CD14-positive monocyte (primary cell): ENCODE measurements at regions not wholly inside any gene's neighbourhood (a gene's known extent, or its start where the extent isn't known, plus 50 kb on each side); places are given as distances from the start of the nearest gene placed in this dataset.
"Not testable (repeated sequence)": the region's sequence is repeated elsewhere in the genome, so short reads cannot be mapped to it uniquely, and the experiment has no call there.

Source experiments
- DNase-seq, 3 donors: peaks; one replicate each; pipeline ENCODE4 v3.0.0-alpha.2; 2011 to 2022
- H2AFZ ChIP-seq: 2 replicates; pipeline ENCODE4 v1.6.0; 2012; ENCODE audit warnings: mild to moderate bottlenecking, low read depth, low read length, inconsistent platforms; ENCODE audit not compliant: insufficient read depth, poor library complexity, severe bottlenecking
- H3K27ac ChIP-seq, 2 donors: 1 replicate in 1 of 2; 2 replicates in 1 of 2; pipeline ENCODE4 v1.5.1; 2012 to 2013; ENCODE audit warnings: low read length in 2 of 2, control low read depth in 1 of 2, inconsistent platforms in 1 of 2, low read depth in 1 of 2, mild to moderate bottlenecking in 1 of 2
- H3K27me3 ChIP-seq, 2 donors: one replicate each; pipeline versions ENCODE4 v1.6.0 to v1.6.1; 2011 to 2013; ENCODE audit warnings: low read length in 2 of 2; ENCODE audit not compliant: control insufficient read depth in 2 of 2, insufficient read depth in 2 of 2
- H3K36me3 ChIP-seq, 2 donors: replicated peaks in 1 of 2; 1 replicate in 1 of 2; 2 replicates in 1 of 2; pipeline versions ENCODE4 v1.5.1 to v1.6.1; 2012 to 2013; ENCODE audit warnings: low read length in 2 of 2, control low read depth in 1 of 2, inconsistent platforms in 1 of 2, mild to moderate bottlenecking in 1 of 2; ENCODE audit not compliant: insufficient read depth in 2 of 2, control insufficient read depth in 1 of 2
- H3K4me1 ChIP-seq, 2 donors: 1 replicate in 1 of 2; 2 replicates in 1 of 2; pipeline versions ENCODE4 v1.5.1 to v1.6.1; 2012 to 2013; ENCODE audit warnings: low read length in 2 of 2, control low read depth in 1 of 2, inconsistent platforms in 1 of 2, mild to moderate bottlenecking in 1 of 2, moderate library complexity in 1 of 2; ENCODE audit not compliant: insufficient read depth in 2 of 2, control insufficient read depth in 1 of 2
- H3K4me2 ChIP-seq: replicated peaks from 2 replicates; pipeline ENCODE3; 2012; ENCODE audit warnings: low read length, moderate library complexity, mild to moderate bottlenecking; ENCODE audit not compliant: poor library complexity, severe bottlenecking; ENCODE audit errors: extremely low read depth
- H3K4me3 ChIP-seq, 3 experiments: fragments of 200-600 bp in 1 of 3; sonication (generic) in 1 of 3; replicated peaks in 1 of 3; 1 replicate in 2 of 3; 2 replicates in 1 of 3; pipeline ENCODE4 v1.5.1; 2011 to 2013; ENCODE audit warnings: low read length in 3 of 3, mild to moderate bottlenecking in 3 of 3, control low read depth in 2 of 3, low read depth in 2 of 3, inconsistent platforms in 1 of 3, moderate library complexity in 1 of 3
- H3K79me2 ChIP-seq: 2 replicates; pipeline ENCODE4 v1.6.0; 2012; ENCODE audit warnings: mild to moderate bottlenecking, control low read depth, inconsistent platforms, low read length, moderate library complexity; ENCODE audit not compliant: insufficient read depth
- H3K9ac ChIP-seq: 2 replicates; pipeline ENCODE4 v1.6.0; 2017; ENCODE audit warnings: low read length, mild to moderate bottlenecking; ENCODE audit not compliant: insufficient read depth, poor library complexity, severe bottlenecking
- H3K9me3 ChIP-seq, 2 donors: replicated peaks in 1 of 2; 1 replicate in 1 of 2; 2 replicates in 1 of 2; pipeline versions ENCODE4 v1.5.1 to v1.6.1; 2012 to 2013; ENCODE audit warnings: low read length in 2 of 2, control low read depth in 1 of 2; ENCODE audit not compliant: control insufficient read depth in 1 of 2, insufficient read depth in 1 of 2
- H4K20me1 ChIP-seq: 2 replicates; pipeline ENCODE4 v1.6.0; 2012; ENCODE audit warnings: mild to moderate bottlenecking, low read length, control low read depth, moderate library complexity; ENCODE audit not compliant: insufficient read depth
- H3K27ac Mint-ChIP-seq, 7 donors: one replicate each; pipeline ENCODE4 v1.8.0; 2020; ENCODE audit warnings: mild to moderate bottlenecking in 7 of 7, mixed read lengths in 7 of 7, moderate library complexity in 6 of 7, inconsistent platforms in 2 of 7
- H3K27me3 Mint-ChIP-seq, 3 donors: one replicate each; pipeline ENCODE4 v1.8.0; 2021 to 2022; ENCODE audit warnings: low read depth in 3 of 3, mild to moderate bottlenecking in 3 of 3, mixed read lengths in 3 of 3, moderate library complexity in 3 of 3, inconsistent platforms in 1 of 3
- H3K36me3 Mint-ChIP-seq, 2 donors: one replicate each; pipeline ENCODE4 v1.8.0; 2020; ENCODE audit warnings: mixed read lengths in 2 of 2, inconsistent platforms in 1 of 2, mild to moderate bottlenecking in 1 of 2
- H3K4me1 Mint-ChIP-seq: one replicate; pipeline ENCODE4 v1.8.0; 2020; ENCODE audit warnings: mild to moderate bottlenecking, mixed read lengths
- H3K4me3 Mint-ChIP-seq, 2 donors: one replicate each; pipeline ENCODE4 v1.8.0; 2020; ENCODE audit warnings: mild to moderate bottlenecking in 2 of 2, mixed read lengths in 2 of 2, moderate library complexity in 1 of 2
- H3K9me3 Mint-ChIP-seq, 7 donors: one replicate each; pipeline ENCODE4 v1.8.0; 2020 to 2022; ENCODE audit warnings: mixed read lengths in 7 of 7, mild to moderate bottlenecking in 6 of 7, moderate library complexity in 6 of 7, inconsistent platforms in 2 of 7
- CTCF ChIP-seq: fragments of 200-600 bp; IDR thresholded peaks from one replicate; pipeline ENCODE4 v1.8.0; 2022; ENCODE audit warnings: antibody characterized with exemption, mild to moderate bottlenecking
- WGBS: methylation state at CpG from one replicate; pipeline ENCODE4 v1.1.5; 2013; ENCODE audit warnings: missing lambda C conversion rate; ENCODE audit not compliant: insufficient coverage; 5-methylcytosine and 5-hydroxymethylcytosine counted together
- intact Hi-C, 2 donors: fragments of 100-400 bp; cut with micrococcal nuclease; formaldehyde crosslinking; loops; one replicate each; pipeline versions ENCODE4 v1.15.0 to v1.15.1; 2023

DNA sequence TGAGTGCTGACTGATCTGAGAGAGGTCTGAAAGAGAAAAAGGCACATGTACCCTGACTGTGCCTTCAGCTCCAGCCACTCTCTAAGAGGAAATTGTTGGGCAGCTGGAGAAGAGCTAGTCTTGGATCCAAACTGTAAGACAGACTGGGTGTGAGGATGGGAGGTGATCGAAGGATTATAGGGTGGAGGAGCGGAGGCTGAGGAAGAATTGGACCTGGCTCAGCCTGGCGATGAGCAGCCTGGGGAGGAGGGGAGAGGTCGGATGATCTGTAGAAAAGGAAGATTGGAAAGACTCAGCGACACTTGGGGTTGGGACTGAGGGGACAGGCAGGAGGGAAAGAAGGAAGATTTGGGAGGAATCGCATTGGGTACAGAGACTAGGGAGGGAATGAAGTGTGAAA is 98.6 kb upstream of the SLC25A48 start:
- peaks cover 2 to 13% (median 11%) of the 10 kb centered on the region in 3 donors for H3K27me3 Mint-ChIP-seq
- no peaks in the 10 kb centered on the region for H3K36me3 ChIP-seq

DNA sequence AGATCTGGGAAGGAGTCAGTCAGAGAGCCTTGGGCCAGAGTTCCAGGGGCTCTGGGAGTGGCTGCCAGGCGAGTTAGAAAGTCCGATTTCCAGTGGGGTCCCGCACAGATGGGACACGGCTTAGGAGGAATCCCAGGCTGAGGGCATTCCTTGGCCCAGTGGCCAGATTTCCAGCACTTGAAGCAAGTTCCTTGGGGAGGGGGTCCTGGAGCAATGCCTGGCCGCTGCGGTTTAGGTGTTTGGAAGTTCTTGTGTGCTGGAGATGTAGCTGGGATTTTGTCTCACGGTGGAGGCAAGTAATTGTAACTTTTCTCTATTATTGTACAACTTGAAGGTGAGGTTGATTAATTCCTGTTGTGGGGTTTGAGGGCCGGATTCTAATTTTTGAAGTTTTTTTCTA is 99.5 kb upstream of the SLC25A48 start:
- H3K4me2 ChIP-seq, intact Hi-C loops, H3K36me3 ChIP-seq, H3K27ac Mint-ChIP-seq, H3K4me1 ChIP-seq, H3K9ac ChIP-seq, H3K79me2 ChIP-seq, H3K9me3 ChIP-seq, H3K9me3 Mint-ChIP-seq, DNase-seq, H3K4me3 Mint-ChIP-seq, H2AFZ ChIP-seq, H4K20me1 ChIP-seq, H3K36me3 Mint-ChIP-seq, H3K4me3 ChIP-seq, H3K27ac ChIP-seq, H3K27me3 ChIP-seq, H3K4me1 Mint-ChIP-seq: not testable (repeated sequence)
- WGBS = 90% methylated on average over 5 of the region's 8 CpGs
- H3K27me3 Mint-ChIP-seq = peaks cover 2 to 13% (median 11%) of the 10 kb centered on the region in 3 donors

More for the DNA sequence above, 98.6 kb upstream of the SLC25A48 start:
- H4K20me1 ChIP-seq = no peaks in the 10 kb centered on the region
- 84% methylated on average over 6 of the region's 6 CpGs for WGBS
- H3K4me1 Mint-ChIP-seq = no peaks in the 10 kb centered on the region
- no peaks in the 10 kb centered on the region for H3K9me3 Mint-ChIP-seq
- H3K27ac ChIP-seq = no peak overlapping the region
- DNase-seq = no peak
- H3K36me3 Mint-ChIP-seq = no peaks in the 10 kb centered on the region
- H3K27ac Mint-ChIP-seq = no peak overlapping the region
- intact Hi-C loops = no loop called here
- H3K9ac ChIP-seq = no peak overlapping the region
- no peaks in the 10 kb centered on the region for H3K27me3 ChIP-seq
- no peaks in the 10 kb centered on the region for H3K79me2 ChIP-seq
- H3K4me1 ChIP-seq = no peaks in the 10 kb centered on the region
- TF ChIP-seq CTCF = no peak
- no peak overlapping the region for H3K4me3 ChIP-seq
- H3K4me2 ChIP-seq = no peak overlapping the region
- H3K4me3 Mint-ChIP-seq = no peak overlapping the region
- H2AFZ ChIP-seq = no peak overlapping the region
- H3K9me3 ChIP-seq = no peaks in the 10 kb centered on the region

GRCh38 chr5:135731034-135731433 is 103.4 kb upstream of the SLC25A48 start:
- H2AFZ ChIP-seq, DNase-seq, H3K36me3 Mint-ChIP-seq, H3K4me1 ChIP-seq, H3K4me3 Mint-ChIP-seq, H3K27me3 ChIP-seq, H3K9me3 ChIP-seq, H3K36me3 ChIP-seq, H3K79me2 ChIP-seq, H3K4me2 ChIP-seq, H4K20me1 ChIP-seq, H3K27ac ChIP-seq, H3K9me3 Mint-ChIP-seq, H3K4me1 Mint-ChIP-seq, H3K4me3 ChIP-seq, H3K27me3 Mint-ChIP-seq, intact Hi-C loops, H3K27ac Mint-ChIP-seq, H3K9ac ChIP-seq: not testable (repeated sequence)
- WGBS = 86% methylated on average over 1 of the region's 1 CpG

GRCh38 chr5:135730161-135730560 is 104.3 kb upstream of the SLC25A48 start:
- H3K4me1 ChIP-seq, intact Hi-C loops, H3K79me2 ChIP-seq, H3K27me3 Mint-ChIP-seq, H3K36me3 Mint-ChIP-seq, H3K9me3 ChIP-seq, H3K4me3 Mint-ChIP-seq, H3K4me2 ChIP-seq, H3K27ac ChIP-seq, H3K27ac Mint-ChIP-seq, H3K4me3 ChIP-seq, DNase-seq, H3K9me3 Mint-ChIP-seq, H3K36me3 ChIP-seq, H3K9ac ChIP-seq, H3K27me3 ChIP-seq, H2AFZ ChIP-seq, H3K4me1 Mint-ChIP-seq, H4K20me1 ChIP-seq: not testable (repeated sequence)
- no CpG with 5 or more reads among the region's 1 CpG for WGBS
